GM12872 (cell line): ENCODE measurements at regions not wholly inside any gene's neighbourhood (a gene's known extent, or its start where the extent isn't known, plus 50 kb on each side); places are given as distances from the start of the nearest gene placed in this dataset.

ENCODE experiments used
- CTCF ChIP-seq: IDR thresholded peaks from 3 replicates; pipeline ENCODE4 v1.5.1; 2011; ENCODE audit warnings: low read depth, mild to moderate bottlenecking, low read length, moderate library complexity; ENCODE audit not compliant: insufficient read depth

GRCh38 chr18:33870059-33870458, 292.0 kb downstream of the ASXL3 start:
- no peak for TF ChIP-seq CTCF

- TF ChIP-seq CTCF = no peak
Measured at GRCh38 chr18:33866386-33866785, 288.4 kb downstream of the ASXL3 start.

GRCh38 chr18:33863912-33864311, 285.9 kb downstream of the ASXL3 start:
- TF ChIP-seq CTCF = no peak

- TF ChIP-seq CTCF = no peak
Measured at GRCh38 chr18:33854827-33855139, 276.8 kb downstream of the ASXL3 start.

GRCh38 chr18:33854086-33854826, 276.2 kb downstream of the ASXL3 start:
- TF ChIP-seq CTCF = no peak

GRCh38 chr18:33853187-33853586, 275.2 kb downstream of the ASXL3 start:
- TF ChIP-seq CTCF = no peak

- no peak for TF ChIP-seq CTCF
Measured at GRCh38 chr18:33851546-33852078, 273.6 kb downstream of the ASXL3 start.
